RKO (cell line): ENCODE measurements at regions not wholly inside any gene's neighbourhood (a gene's known extent, or its start where the extent isn't known, plus 50 kb on each side); places are given as distances from the start of the nearest gene placed in this dataset.
A peak's percentile ranks its signal among the peaks of the same experiment; 100 is the strongest.

Experiments
- DNase-seq: peaks from one replicate; pipeline ENCODE4 v3.0.0-alpha.2; 2016; ENCODE audit warnings: low spot score

DNA sequence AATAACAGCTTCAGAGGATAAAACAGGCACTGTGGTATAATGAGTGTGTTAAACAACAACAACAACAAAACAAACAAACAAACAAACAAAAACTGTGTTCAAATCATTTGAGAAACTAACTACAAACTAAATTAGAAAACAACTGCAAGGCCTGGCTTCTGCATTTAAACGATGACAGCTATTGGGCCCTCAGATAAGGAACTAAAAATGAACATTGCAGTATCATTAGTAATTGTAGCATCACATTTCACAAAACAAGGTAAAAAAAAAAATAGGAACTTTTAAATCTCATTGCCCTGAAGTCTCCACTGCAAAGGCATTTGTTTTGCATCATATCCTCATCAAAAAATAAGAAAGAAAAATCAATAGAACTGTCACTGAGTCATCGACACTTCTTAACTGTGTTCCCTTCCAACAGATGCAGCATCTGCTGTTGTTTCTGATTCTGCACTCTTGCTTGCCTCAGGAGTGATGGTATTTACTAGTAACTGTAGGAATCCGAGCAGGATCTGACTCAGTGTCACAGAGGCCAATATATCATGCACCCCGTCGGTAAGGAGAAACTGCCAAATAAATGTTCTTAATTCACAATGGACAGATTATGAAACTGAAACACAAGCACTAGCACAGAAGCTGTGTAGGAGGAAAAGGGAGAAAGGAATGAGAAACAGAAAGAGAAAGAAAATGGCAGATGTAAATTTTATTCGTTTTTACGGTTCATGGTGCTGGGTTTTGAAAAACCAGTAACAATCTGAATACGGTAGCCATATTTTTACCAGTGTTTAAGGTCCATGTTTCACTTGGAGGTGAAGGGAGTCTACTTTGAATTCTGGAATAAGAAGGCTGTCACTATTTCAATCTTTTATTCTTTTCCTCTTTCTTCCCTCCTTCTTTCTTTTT, 365.7 kb upstream of the EPHA7 start:
- DNase-seq, result peak; percentile 86

GRCh38 chr6:93779086-93779841, 359.9 kb upstream of the EPHA7 start:
- DNase-seq, result no peak

DNA sequence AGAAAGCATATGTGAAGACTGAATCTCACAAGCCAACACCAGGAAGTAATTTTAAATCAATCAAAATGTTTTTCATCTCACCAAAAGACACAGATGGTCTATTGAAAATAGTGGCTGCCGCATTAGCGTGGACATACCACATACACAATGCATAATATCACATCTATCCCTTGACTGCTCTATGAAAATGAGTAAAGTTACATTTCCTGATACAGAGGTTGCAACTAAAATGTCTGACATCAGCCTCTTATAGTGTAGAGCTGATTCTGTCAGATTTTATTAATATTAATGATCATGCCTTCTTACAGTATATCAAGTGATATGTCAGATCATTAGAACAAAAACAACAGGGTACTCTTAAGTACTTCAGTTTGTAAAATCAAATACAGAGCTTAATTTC, 339.8 kb upstream of the EPHA7 start:
- no peak for DNase-seq

GRCh38 chr6:93751969-93752368, 332.6 kb upstream of the EPHA7 start:
- DNase-seq, result no peak

GRCh38 chr6:93749930-93750329, 330.6 kb upstream of the EPHA7 start:
- DNase-seq, result no peak

DNA sequence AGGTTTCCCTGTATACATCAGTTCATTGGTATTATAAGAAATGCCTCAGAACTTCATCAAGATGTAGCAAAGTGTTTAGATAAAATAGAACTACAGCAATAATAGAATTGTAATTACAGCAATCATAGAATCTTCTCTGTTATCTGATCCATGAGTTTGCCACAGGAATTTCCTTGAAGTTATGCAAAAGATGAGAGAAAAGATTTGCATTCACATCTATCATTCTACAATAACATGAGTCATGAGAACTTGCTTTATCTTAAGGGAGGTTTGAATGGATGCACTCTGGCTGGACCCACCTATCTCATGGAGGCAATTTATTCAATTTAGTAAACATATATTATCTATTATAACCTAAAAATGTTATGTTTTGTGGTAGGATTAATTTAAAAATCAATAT, 329.8 kb upstream of the EPHA7 start:
- no peak for DNase-seq

DNA sequence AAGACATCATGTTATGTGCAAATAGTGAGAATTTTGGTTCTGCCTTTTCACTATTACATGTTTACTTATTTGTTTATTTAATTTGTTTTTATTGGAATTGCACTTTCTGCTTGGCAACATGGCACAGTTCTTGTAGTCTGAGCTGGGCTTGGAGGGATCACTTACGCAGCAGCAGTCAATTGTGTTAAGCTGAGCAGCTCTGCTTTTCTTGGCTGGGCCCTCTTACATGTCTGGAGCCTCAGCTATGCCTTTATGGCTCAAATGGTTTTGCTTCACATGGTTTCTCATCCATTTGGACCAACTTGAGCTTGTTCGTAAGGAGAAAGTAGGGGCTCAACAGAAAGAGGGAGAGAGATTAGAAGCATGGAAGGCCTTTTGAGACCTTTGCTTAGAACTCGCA, 327.5 kb upstream of the EPHA7 start:
- no peak for DNase-seq

DNA sequence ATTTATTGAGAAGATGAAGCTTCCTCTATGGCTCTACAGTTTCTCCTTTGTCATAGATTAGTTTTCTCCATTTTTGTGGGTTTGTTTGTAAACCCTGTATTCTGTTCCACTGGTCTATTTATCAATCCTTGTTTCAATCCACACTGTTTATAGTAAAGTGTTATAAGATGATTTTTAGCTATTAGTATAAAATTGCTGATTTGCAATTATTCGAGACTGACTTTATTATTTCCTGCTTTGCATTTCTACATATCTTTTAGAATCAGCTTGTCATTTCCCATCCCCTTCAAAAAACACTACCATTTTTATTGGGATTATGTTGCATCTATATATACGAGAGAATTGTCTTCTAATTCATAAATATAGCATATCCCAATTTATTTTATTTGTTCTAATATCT, 325.9 kb upstream of the EPHA7 start:
- no peak for DNase-seq

- no peak for DNase-seq
Measured at GRCh38 chr6:93735099-93735498, 315.7 kb upstream of the EPHA7 start.

- no peak for DNase-seq
Measured at GRCh38 chr6:93731306-93731705, 311.9 kb upstream of the EPHA7 start.

- DNase-seq, result no peak
Measured at GRCh38 chr6:93728150-93728549, 308.8 kb upstream of the EPHA7 start.

GRCh38 chr6:93727447-93727846, 308.1 kb upstream of the EPHA7 start:
- DNase-seq, result no peak

DNA sequence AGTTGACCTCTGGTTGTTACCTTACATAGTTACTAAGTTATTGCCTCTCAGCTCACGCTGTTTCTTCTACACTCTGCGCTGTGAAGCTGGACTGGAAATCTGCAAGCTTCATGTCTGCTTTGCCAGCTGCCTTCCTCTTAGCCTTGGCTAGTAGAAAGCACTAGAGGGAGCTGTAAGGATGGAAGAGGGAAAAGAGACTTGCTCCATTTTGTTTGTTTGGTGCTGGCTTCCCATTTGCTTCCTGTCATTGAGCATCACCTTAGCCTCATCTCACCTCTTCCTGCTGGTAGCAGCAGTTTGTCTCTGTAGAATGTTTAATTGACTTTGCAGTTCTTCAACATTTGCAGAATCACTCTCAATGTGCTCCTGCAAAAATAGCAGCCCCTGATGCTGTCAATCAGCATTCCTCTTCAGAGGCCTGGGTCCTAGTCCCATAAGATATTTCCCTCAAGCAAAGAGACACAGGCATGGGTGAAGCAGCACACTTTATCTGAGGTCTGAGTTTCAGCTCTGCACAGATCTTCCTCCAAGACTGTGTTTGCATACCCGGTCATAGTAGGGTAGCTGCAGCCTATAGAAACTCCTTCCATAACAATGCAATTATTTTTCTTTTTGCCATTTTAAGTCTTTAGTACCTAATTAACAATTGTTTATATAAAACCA, 302.2 kb upstream of the EPHA7 start:
- peak; percentile 45 for DNase-seq

- no peak for DNase-seq
Measured at GRCh38 chr6:93713974-93714373, 294.6 kb upstream of the EPHA7 start.

GRCh38 chr6:93703431-93703830, 284.1 kb upstream of the EPHA7 start:
- no peak for DNase-seq

DNA sequence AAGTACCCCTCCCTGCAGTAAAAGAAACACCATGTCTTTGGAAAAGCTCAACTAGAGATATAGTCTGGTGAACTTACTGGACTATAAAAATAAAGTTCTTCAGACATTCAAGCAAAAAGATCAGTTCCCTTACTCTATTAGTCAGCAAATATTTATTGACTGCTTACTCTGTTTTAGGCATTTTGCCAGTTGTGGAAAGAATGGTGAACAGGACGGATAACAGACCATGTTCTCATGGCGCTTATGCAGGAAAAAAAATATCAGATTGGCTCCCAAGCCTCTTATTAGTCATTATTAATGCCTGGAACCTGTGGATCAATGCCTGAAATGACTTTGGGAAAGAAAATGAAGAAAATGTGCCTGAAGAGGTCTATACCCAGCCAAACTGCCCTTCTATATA, 282.2 kb upstream of the EPHA7 start:
- DNase-seq, result no peak

DNA sequence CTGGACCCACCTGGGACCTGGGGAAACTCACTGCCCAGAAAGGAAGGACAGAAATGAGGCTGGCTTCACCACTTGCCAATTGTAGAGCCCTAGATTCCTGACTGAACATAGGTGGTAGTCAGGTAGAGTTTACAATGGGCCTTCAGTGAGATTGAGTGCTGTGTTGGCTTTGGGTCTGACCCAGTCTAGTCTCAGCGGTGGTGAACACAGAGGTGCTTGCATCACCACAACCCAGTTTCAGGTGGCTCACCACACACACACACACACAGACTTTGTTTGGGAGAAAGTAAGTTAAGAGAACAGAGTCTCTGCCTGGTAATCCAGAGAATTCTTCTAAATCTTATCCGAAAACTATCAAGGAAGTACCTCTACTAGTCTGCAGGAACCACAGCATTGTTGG, 266.1 kb upstream of the EPHA7 start:
- no peak for DNase-seq

DNA sequence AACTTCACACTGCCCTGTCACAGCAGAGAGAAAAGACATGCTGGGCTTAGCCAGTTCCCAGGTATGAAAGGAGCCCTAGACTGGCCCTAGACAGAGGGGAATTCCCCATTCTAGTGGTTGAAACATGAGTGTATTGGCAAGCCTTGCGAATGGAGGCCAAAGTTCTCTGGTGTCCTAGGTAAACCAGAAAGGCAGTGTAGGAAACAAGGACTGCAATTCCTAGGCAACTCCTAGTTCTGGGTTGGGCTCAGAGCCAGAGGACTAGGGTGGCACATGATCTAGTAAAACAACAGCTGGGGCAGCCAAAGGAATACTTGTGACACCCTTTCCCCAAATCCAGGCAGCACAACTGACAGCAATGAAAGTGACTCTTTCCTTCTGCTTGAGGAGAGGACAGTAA, 265.0 kb upstream of the EPHA7 start:
- DNase-seq, result no peak

DNA sequence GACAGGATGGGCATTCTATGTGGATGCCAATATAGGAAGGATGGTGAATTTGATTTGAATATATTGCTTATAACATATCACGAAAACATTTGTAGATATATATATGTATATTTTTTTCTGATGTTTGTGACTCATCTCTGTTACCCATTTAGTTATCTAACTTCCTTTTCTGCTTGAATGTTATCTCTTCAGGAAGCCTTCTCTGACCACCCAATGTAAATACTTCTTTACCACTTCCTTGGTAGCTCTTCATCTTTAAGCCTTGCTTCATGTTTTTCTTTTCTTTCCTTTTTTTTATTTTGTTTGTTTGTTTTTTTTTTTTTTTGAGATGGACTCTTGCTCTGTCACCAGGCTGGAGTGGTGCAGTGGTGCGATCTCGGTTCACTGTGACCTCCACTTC, 260.5 kb upstream of the EPHA7 start:
- DNase-seq, result no peak

- no peak for DNase-seq
Measured at GRCh38 chr6:93678841-93679454, 259.6 kb upstream of the EPHA7 start.

DNA sequence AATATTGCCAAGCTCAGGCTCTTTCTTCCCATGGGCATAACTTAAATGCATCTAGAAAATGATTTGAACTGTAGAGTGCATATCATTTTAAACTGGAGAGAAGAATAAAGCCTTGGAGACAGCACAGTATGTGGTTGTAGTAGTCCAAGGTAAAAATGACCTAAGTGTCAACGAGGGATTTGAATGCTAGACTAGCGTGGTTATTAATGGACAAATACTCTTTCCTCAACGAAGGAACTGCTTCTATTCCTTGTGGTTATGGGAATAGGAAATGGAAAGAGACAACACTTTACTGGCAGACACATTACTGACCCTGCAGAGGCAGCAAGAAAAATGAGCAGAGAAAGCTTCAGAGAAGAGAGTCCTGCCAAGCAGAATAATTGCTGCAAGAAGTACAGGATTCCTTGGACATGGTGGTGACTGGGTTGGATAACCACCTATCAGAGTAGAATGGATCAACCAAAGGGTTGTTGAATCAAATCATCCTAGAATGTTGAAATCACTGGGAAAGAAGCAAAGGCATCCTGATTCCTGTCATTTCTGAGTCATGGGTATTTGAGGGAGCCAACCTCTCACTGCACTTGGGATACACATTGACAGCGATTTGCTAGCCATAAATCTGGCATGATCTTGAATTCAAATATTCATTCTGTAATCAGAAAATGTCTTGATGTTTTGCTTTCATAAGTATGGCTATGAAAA, 258.1 kb upstream of the EPHA7 start:
- DNase-seq, result no peak

DNA sequence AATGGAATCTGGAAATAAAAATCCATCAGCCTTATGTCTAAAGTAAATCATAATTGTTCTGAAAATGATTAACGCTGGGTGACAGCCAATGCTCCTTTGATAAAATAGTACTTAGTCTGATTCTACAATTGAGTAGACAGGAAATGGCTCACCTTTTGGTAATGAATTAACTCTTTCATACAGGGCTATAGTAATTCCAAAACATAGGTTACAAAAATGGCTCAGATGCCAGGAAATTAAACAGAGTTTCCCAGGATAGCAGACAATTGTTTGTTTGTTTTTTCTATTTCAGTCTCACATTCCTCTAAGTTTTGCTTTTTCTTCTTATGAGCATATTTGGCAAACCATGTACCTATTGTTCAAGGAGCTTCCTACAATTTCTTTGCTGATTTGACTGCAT, 257.2 kb upstream of the EPHA7 start:
- DNase-seq, result no peak
